OCI-LY1 (cell line): ENCODE measurements at regions not wholly inside any gene's neighbourhood (a gene's known extent, or its start where the extent isn't known, plus 50 kb on each side); places are given as distances from the start of the nearest gene placed in this dataset.

Experiments used
- H2AFZ ChIP-seq: fragments of 200-600 bp; sonication (generic), shearing (Covaris generic); 2 replicates; pipeline ENCODE4 v1.6.0; 2014; ENCODE audit warnings: antibody characterized with exemption, mild to moderate bottlenecking, low read length
- H3F3A ChIP-seq: fragments of 200-600 bp; sonication (generic), shearing (Covaris generic); 2 replicates; pipeline ENCODE4 v1.6.0; 2014; ENCODE audit warnings: mild to moderate bottlenecking, antibody characterized with exemption, low read length, moderate library complexity; ENCODE audit not compliant: insufficient read depth
- H3K27ac ChIP-seq: fragments of 200-600 bp; sonication (generic); 2 replicates; pipeline ENCODE4 v1.5.1; 2014; ENCODE audit warnings: low read length, mixed run types, mild to moderate bottlenecking, low read depth; ENCODE audit not compliant: poor library complexity, severe bottlenecking
- H3K27me3 ChIP-seq: fragments of 200-600 bp; sonication (generic); 2 replicates; pipeline ENCODE4 v1.6.0; 2014; ENCODE audit warnings: antibody characterized with exemption, mild to moderate bottlenecking, low read length, moderate library complexity; ENCODE audit not compliant: insufficient read depth
- H3K36me3 ChIP-seq: fragments of 200-600 bp; sonication (generic); 2 replicates; pipeline ENCODE4 v1.6.1; 2014; ENCODE audit warnings: mild to moderate bottlenecking, antibody characterized with exemption, low read length, moderate library complexity, mixed read lengths; ENCODE audit not compliant: insufficient read depth
- H3K4me1 ChIP-seq: fragments of 200-600 bp; sonication (generic); 2 replicates; pipeline ENCODE4 v1.5.1; 2014; ENCODE audit warnings: mild to moderate bottlenecking, low read length, moderate library complexity; ENCODE audit not compliant: insufficient read depth, severe bottlenecking
- H3K4me2 ChIP-seq: fragments of 200-600 bp; sonication (generic), shearing (Covaris generic); 2 replicates; pipeline ENCODE4 v1.6.1; 2014; ENCODE audit warnings: low read length
- H3K4me3 ChIP-seq: fragments of 200-600 bp; sonication (generic); 2 replicates; pipeline ENCODE4 v1.5.1; 2014; ENCODE audit warnings: low read length, low read depth, mild to moderate bottlenecking, mixed read lengths; ENCODE audit not compliant: poor library complexity, severe bottlenecking
- H3K79me2 ChIP-seq: fragments of 200-600 bp; shearing (Covaris generic); 2 replicates; pipeline ENCODE4 v1.6.1; 2016; ENCODE audit warnings: mixed run types, low read length, mixed read lengths; ENCODE audit not compliant: insufficient read depth
- H3K9ac ChIP-seq: fragments of 200-600 bp; sonication (generic), shearing (Covaris generic); 2 replicates; pipeline ENCODE4 v1.6.1; 2014; ENCODE audit warnings: mild to moderate bottlenecking, low read length, mixed read lengths
- H3K9me2 ChIP-seq: fragments of 200-600 bp; sonication (generic), shearing (Covaris generic); 2 replicates; pipeline ENCODE4 v1.6.1; 2014; ENCODE audit warnings: low read depth, mild to moderate bottlenecking, low read length, mixed read lengths
- H3K9me3 ChIP-seq: fragments of 200-600 bp; shearing (Covaris generic); 2 replicates; pipeline ENCODE4 v1.6.1; 2014; ENCODE audit warnings: low read length, mixed read lengths
- H4K20me1 ChIP-seq: fragments of 200-600 bp; sonication (generic), shearing (Covaris generic); 2 replicates; pipeline ENCODE4 v1.6.0; 2016; ENCODE audit warnings: mild to moderate bottlenecking, low read length; ENCODE audit not compliant: insufficient read depth
- EZH2 ChIP-seq: fragments of 200-600 bp; sonication (generic), shearing (Covaris generic); IDR thresholded peaks from 2 replicates; pipeline ENCODE4 v1.8.0; 2017; ENCODE audit warnings: borderline replicate concordance, mixed run types, mild to moderate bottlenecking, antibody characterized with exemption, low read length, moderate library complexity, mixed read lengths
- TF ChIP-seq, protein P1 (sequence below): fragments of 200-600 bp; sonication (generic), shearing (Covaris generic); IDR thresholded peaks from 2 replicates; pipeline ENCODE4 v1.5.1; 2017; ENCODE audit warnings: mild to moderate bottlenecking, antibody characterized with exemption, low read length, moderate library complexity, mixed read lengths

DNA sequence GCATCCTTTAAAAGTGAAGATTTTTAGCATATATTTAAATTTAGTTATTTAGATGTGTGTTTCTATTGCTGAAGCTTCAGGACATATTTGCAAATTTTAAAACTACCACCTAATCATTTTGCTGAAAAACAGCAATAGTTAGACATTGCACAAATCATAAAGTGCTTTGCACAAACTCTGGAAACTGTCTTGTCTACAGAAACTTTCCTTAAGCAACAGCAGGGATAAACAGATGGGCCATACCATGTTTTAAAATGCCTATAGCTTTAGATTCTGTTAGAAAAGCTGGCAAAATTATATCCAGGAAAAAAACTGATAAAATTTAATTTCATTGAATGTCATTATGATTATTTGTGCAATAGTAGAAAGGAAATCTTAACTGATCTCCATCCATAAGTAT lies 1313.9 kb upstream of the ACVR2A start:
- Histone ChIP-seq H2AFZ (no peak overlapping the region), H3K36me3 (no peaks in the 10 kb centered on the region), H3K9me2 (no peaks in the 10 kb centered on the region), H3F3A (no peaks in the 10 kb centered on the region), H3K4me2 (no peak overlapping the region), H3K4me3 (no peak overlapping the region), H3K27ac (no peak overlapping the region), H3K9me3 (no peaks in the 10 kb centered on the region), H3K4me1 (no peaks in the 10 kb centered on the region), H3K9ac (no peak overlapping the region), H3K27me3 (no peaks in the 10 kb centered on the region), H4K20me1 (no peaks in the 10 kb centered on the region), H3K79me2 (no peaks in the 10 kb centered on the region)
- TF ChIP-seq, protein P1, sequence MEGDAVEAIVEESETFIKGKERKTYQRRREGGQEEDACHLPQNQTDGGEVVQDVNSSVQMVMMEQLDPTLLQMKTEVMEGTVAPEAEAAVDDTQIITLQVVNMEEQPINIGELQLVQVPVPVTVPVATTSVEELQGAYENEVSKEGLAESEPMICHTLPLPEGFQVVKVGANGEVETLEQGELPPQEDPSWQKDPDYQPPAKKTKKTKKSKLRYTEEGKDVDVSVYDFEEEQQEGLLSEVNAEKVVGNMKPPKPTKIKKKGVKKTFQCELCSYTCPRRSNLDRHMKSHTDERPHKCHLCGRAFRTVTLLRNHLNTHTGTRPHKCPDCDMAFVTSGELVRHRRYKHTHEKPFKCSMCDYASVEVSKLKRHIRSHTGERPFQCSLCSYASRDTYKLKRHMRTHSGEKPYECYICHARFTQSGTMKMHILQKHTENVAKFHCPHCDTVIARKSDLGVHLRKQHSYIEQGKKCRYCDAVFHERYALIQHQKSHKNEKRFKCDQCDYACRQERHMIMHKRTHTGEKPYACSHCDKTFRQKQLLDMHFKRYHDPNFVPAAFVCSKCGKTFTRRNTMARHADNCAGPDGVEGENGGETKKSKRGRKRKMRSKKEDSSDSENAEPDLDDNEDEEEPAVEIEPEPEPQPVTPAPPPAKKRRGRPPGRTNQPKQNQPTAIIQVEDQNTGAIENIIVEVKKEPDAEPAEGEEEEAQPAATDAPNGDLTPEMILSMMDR = no peak
- no peak for TF ChIP-seq EZH2

DNA sequence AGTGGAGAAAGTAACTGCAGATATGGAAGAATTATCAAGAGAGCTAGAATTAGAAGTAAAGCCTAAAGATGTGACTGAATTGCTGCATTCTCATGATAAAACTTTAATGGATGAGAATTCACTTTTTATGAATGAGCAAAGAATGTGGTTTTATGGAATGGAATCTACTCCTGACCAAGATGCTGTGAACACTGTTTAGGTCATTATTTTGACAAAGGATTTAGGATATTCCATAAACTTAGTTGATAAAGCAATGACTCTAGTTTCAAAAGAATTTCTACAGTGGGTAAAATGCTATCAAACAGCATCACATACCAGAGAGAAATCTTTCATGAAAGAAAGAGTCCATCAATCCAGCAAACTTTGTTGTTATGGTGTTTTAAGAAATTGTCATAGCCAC lies 1317.7 kb upstream of the ACVR2A start:
- H3K4me2 ChIP-seq = no peak overlapping the region
- H3K27ac ChIP-seq = no peak overlapping the region
- H3K4me3 ChIP-seq = no peak overlapping the region
- H2AFZ ChIP-seq = no peak overlapping the region
- H4K20me1 ChIP-seq = no peaks in the 10 kb centered on the region
- no peaks in the 10 kb centered on the region for H3K79me2 ChIP-seq
- H3K9ac ChIP-seq = no peak overlapping the region
- H3K36me3 ChIP-seq = no peaks in the 10 kb centered on the region
- no peak for TF ChIP-seq EZH2
- TF ChIP-seq, protein P1 = no peak
- no peaks in the 10 kb centered on the region for H3K4me1 ChIP-seq
- H3K27me3 ChIP-seq = no peaks in the 10 kb centered on the region
- no peaks in the 10 kb centered on the region for H3K9me3 ChIP-seq
- no peaks in the 10 kb centered on the region for H3F3A ChIP-seq
- H3K9me2 ChIP-seq = no peaks in the 10 kb centered on the region

DNA sequence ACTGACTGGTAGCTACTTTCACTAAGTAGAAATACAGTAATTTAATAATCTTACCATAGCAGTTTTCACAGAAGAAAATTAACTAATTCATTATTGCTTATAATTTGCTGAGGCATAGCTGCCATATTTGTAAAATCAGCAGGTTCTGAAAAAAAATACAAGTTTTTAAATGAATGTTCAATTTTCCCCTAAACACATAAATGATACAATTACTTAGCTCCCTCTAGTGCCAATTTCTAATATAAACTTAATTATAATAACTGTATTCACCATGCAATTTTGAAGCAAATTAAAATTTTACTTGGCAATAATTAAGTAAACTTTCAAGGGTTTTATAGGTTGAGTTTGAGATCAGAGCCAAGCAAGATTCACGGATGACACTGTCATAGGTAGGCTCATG lies 1321.6 kb upstream of the ACVR2A start:
- Histone ChIP-seq H3K9me2 (no peaks in the 10 kb centered on the region), H3K4me1 (no peaks in the 10 kb centered on the region), H3K4me3 (no peak overlapping the region), H3F3A (no peaks in the 10 kb centered on the region), H3K9me3 (no peaks in the 10 kb centered on the region), H4K20me1 (no peaks in the 10 kb centered on the region), H2AFZ (no peak overlapping the region), H3K4me2 (no peak overlapping the region), H3K79me2 (no peaks in the 10 kb centered on the region), H3K27ac (no peak overlapping the region), H3K9ac (no peak overlapping the region), H3K27me3 (no peaks in the 10 kb centered on the region), H3K36me3 (no peaks in the 10 kb centered on the region)
- TF ChIP-seq, protein P1 = peak; percentile 40; the same call in 1 of the 2 replicates
- TF ChIP-seq EZH2 = no peak
